GM21786 (cell line): ENCODE measurements at regions not wholly inside any gene's neighbourhood (a gene's known extent, or its start where the extent isn't known, plus 50 kb on each side); places are given as distances from the start of the nearest gene placed in this dataset.

Experiments used
- ATAC-seq: cut with Tn5 transposase; IDR thresholded peaks from one replicate; pipeline ENCODE4 v1.9.1; 2021; ENCODE audit not compliant: unreplicated experiment

DNA sequence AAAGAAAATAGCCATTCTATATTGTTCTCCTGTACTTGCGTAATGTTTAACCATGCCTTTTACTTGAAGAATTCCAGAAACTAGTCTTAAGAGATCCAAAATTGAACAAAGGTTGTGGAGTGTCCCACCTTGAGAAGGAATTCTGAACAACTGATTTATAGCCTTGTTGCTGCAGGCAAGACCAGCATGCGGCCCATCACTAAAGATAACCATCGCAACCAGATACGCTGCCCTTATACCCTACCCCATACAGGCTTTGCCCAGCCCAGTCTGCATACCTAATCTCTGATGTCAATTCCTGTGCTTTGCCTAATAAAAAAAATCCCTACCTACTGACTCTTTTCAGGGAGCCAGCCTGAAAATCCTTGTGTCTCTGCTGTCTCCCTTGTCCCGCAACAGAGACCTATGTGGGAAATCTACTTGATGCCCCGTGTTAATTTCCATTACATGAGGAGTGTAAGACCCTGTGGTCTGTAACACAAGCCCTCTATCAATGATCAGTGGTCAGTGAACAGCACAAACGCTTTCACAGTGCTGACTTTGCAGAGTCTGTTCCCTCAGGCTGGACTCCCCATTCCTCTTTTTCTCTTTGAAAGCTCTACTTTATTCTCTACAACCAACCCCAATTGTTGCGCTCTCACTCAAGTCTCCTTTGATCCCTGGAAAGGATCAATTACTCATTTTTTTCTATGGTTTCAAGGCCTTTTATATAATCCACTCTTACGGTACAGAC is 125.7 kb upstream of the BTBD3 start:
- ATAC-seq: no peak

DNA sequence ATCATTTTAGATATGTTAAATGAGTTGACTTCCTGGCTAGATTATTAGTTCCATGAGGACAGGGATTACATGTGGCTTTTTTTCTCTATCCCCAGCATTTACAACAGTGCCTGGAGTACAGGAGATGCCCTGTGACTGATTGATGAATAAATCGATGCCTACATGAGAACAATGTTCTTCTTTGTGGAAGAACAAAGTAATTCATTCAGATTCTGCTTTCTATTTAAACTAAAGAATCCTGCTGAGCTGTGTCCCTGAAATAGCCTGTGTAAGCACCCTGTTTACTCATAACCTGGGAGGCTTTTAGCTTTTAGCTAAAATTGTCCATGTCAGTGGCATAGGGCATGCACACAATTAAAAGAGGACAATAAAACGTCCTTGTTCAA is 125.1 kb upstream of the BTBD3 start:
- ATAC-seq: no peak

- no peak for ATAC-seq
Measured at GRCh38 chr20:11794525-11794924, 123.2 kb upstream of the BTBD3 start.

DNA sequence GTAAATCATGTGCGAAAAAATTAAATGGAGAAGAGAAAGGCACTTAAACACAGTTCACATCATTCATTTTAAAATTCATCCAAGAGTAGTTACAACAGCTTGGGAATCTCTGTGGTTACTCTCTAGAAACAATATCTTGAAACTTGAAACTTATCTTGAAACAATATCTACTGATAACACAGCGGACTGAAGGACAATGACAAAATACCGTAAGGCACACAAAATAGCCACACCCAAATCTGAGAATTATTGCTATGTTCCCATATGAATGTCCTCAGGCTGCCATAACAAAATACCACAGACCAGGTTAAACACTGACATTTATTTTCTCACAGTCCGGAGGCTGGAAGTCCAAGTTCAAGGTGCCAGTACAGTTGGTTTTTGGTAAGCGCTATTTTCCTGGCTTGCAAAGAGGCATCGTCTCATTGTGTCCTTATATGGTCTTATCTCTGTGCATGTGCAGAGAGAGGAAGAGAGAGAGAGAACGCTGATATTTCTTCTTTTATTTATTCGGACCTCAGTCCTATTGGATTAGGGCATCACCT is 122.5 kb upstream of the BTBD3 start:
- ATAC-seq: no peak

- ATAC-seq: no peak
Measured at GRCh38 chr20:11796026-11796425, 121.7 kb upstream of the BTBD3 start.

GRCh38 chr20:11797156-11797555 is 120.5 kb upstream of the BTBD3 start:
- no peak for ATAC-seq

DNA sequence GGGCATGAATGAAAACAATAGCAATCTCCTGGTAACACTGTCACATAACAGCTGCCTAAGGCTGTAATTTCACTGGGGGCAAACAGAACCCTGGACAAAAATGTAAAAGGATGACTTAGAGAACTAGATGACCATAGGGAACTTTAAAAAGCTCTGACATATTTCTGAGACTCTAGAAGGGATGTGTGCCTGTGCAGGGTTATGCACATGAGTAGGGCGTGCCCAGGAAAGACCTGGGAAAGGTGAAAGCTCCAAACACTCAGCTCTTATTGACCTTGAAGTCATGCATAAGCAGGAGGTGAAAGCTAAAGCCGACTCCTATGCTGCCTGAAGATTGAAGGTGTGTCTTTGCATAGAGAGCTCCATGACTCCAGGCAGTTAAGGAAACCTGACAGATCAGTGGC is 118.4 kb upstream of the BTBD3 start:
- no peak for ATAC-seq

- ATAC-seq: no peak
Measured at GRCh38 chr20:11807054-11808048, 110.3 kb upstream of the BTBD3 start.

DNA sequence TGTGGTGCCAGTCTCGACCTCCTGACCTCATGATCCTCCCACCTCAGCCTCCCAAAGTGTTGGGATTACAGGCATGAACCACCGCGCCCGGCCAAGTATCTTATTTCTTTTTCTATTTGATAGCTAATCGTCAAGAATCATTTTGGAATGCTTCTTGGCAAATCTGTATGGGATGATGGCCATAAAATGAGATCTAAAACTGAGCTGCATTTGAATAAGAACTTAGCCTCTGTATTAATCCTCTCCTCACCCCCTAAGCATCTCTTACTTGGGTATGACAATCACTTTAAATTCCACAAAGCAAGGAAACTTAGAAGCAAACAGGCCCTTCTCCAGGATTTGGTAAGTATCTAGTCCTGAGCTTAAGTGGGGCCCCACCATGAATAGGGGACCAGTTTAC is 108.9 kb upstream of the BTBD3 start:
- ATAC-seq: no peak

DNA sequence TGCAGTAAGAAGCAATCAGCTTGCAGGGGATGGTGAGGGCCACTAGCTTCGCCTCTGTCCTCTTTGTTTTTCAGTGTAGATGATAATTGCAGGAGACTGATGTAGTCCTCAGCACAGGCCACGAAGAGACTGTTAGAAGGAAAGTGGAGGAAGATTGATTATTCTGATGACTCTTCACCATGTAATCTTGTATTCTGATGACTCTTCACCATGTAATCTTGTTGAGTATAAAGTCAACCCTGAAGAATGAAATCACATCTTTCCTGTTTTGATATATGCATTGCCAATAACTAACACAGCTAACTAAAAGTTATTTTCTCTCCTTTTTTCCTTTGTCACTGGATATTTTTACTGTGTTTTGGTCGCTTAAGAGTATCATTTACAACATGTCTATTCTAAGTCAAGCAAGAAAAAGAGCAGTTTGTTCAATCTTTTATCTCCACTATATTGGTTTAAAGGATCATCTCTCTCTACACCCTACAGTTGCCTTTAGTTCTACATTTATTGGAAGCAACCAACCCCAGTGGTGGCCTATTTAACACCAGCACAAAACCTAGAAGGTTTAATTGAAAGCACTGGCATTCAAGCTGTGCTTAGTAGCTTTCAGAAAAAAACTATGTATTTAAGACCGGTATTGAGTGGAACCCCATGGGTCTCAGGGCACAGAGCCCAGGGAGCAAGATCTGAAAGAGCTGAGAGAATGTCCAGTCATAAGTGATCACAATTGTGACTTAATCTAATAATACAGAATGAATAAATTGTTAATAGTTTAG is 107.2 kb upstream of the BTBD3 start:
- ATAC-seq: no peak

GRCh38 chr20:11813106-11813890 is 104.4 kb upstream of the BTBD3 start:
- no peak for ATAC-seq

DNA sequence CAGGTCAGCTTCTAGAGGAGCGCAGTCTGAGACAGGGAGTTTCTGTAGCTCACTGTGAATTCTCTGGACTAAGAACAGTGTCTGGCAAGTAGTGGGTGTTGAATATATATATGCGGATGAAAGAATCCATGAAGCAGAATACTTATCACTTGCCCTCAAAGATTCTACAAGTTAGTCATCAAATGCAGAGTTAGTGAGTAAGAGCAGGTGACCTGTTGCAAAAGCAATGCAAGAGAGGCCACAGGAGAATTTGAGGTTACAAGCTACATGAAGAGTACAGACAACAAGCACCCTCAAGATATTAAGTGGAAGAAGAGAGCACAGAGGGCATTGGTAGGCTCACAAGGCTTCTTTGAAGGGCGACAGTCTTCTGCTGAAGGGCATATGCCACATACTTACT is 103.4 kb upstream of the BTBD3 start:
- no peak for ATAC-seq

DNA sequence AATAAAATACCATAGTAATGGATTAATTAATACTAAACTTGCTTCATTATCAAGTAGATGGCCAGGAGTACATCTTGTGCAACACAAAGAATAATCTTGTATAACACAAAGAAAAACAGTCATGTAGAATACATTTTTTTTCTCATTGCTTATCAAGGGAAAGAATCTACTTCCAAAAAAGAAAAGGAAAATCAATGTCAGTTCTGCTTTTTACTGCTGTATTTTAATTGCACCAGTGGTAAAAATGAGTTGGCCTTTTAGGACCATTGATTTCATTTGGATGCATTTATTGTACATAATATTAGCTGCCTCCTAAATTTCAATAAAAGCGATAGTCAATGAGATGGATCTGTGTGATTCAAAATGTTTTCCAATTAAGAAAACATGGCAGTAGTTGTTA is 96.9 kb upstream of the BTBD3 start:
- no peak for ATAC-seq

DNA sequence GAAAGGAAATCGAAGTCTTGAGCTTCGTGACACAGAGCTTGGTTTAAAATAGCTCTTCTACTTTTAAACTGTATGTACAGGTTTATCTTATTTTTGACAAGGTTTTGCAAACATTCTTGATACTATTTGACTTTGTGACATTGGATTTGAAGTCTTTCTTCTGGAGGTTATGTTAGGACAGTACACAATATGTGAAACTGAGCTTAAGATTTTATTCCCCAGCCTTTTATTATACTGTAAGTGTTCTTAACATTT is 95.2 kb upstream of the BTBD3 start:
- ATAC-seq: no peak

- ATAC-seq: no peak
Measured at GRCh38 chr20:11826334-11826733, 91.4 kb upstream of the BTBD3 start.

GRCh38 chr20:11832397-11832796 is 85.3 kb upstream of the BTBD3 start:
- no peak for ATAC-seq

- ATAC-seq: no peak
Measured at GRCh38 chr20:11832851-11833250, 84.8 kb upstream of the BTBD3 start.

DNA sequence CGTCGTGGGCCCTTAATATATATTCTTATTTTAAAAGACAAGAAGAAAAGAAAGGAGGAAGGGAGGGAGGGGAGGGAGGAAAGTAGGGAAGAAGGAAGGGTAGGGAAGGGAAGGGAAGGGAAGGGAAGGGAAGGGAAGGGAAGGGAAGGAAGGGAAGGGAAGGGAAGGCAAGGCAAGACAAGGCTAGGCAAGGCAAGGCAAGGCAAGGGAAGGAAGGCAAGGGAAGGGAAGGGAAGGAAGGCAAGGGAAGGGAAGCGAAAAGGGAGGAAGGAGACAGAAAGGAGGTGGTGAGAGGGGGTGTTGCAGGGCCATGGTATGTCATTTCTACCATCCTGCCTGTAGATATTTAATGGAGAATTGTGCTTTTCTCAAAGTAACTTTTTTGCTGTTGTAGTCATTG is 83.9 kb upstream of the BTBD3 start:
- no peak for ATAC-seq

- no peak for ATAC-seq
Measured at GRCh38 chr20:11838076-11838636, 79.5 kb upstream of the BTBD3 start.

- ATAC-seq: no peak
Measured at GRCh38 chr20:11841972-11842461, 75.7 kb upstream of the BTBD3 start.
